ENCODE measurements at regions not wholly inside any gene's neighbourhood (a gene's known extent, or its start where the extent isn't known, plus 50 kb on each side); places are given as distances from the start of the nearest gene placed in this dataset.
"Not testable (repeated sequence)": the region's sequence is repeated elsewhere in the genome, so short reads cannot be mapped to it uniquely, and the experiment has no call there.

DNA sequence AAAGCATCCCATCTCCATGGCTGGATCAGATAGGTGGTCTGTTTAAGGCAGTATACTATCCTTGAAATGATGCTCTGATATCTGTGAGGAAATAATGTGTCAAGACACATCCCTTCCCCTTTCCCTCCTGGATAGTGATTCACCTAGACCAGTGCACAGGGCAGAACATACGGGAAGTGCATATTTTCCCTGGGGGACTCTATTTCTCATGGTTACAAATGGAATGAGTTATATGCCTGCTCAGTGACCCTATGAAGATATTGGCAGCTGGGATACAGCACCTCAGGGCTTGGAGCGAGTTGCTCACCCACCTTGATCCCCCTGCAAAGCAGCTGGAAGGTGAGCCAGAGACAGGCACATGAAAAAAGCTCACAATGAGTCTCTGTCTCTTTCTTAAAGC is 67.5 kb upstream of the PRL start:
- Histone ChIP-seq H3K36me3 (no peaks in the 10 kb centered on the region), H3K9me3 (no peaks in the 10 kb centered on the region), H3K27ac (no peak overlapping the region), H3K4me1 (peaks cover 0 to 8% (median 2%) of the 10 kb centered on the region in 4 donors), H3K4me3 (no peak overlapping the region), H3K27me3 (no peaks in the 10 kb centered on the region)
- DNase-seq = no peak
- WGBS, 2 donors = 94 to 95% methylated on average over 2 of the region's 2 CpGs
- TF ChIP-seq CTCF (IDR thresholded peaks at IDR 0.05) = no peak
- no peak for TF ChIP-seq POLR2A (IDR thresholded peaks at IDR 0.05)
- TF ChIP-seq POLR2AphosphoS5 (IDR thresholded peaks at IDR 0.05) = no peak
- no peak for TF ChIP-seq EP300 (IDR thresholded peaks at IDR 0.05)
- ATAC-seq (ENCODE audit: low FRiP score in 2 of 2) = no peak

- no peak for TF ChIP-seq EP300 (IDR thresholded peaks at IDR 0.05)
- no peak for TF ChIP-seq CTCF (IDR thresholded peaks at IDR 0.05)
- no peak for TF ChIP-seq POLR2AphosphoS5 (IDR thresholded peaks at IDR 0.05)
- no peak for TF ChIP-seq POLR2A (IDR thresholded peaks at IDR 0.05)
- ATAC-seq (ENCODE audit: low FRiP score in 2 of 2) (no peak), DNase-seq (no peak)
- no peaks in the 10 kb centered on the region for H3K27me3 ChIP-seq
- H3K36me3 ChIP-seq = no peaks in the 10 kb centered on the region
- H3K27ac ChIP-seq = no peak overlapping the region
- 52 to 56% methylated on average over 4 of the region's 4 CpGs for WGBS, 2 donors
- H3K4me1 ChIP-seq = peaks cover 0 to 8% (median 2%) of the 10 kb centered on the region in 4 donors
- no peaks in the 10 kb centered on the region for H3K9me3 ChIP-seq
- no peak overlapping the region for H3K4me3 ChIP-seq
Measured at GRCh38 chr6:22366214-22366613, 69.4 kb upstream of the PRL start.

DNA sequence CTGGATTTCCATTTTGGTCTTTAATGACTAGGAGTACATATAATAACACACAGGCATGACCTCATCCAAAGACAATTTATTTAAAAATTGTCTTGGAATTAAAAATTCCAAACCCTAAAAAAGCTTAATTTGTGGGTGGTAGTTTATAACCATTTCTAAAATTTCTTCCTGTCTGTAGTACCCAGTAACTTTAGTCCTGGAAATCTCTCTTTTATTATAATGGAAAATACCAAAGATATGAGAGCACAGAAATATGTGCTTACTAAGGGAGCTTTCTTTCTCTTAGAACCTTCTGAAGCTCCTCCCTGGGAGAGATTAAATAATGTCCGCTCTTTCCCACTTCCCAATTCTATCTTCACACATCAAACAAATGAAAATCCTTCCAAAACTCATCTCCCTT is 70.5 kb upstream of the PRL start:
- DNase-seq (no peak), ATAC-seq (ENCODE audit: low FRiP score in 2 of 2) (peak in 1 of 2 donors; percentile 44)
- Histone ChIP-seq H3K27me3 (no peaks in the 10 kb centered on the region), H3K9me3 (no peaks in the 10 kb centered on the region), H3K4me1 (peaks cover 0 to 8% (median 2%) of the 10 kb centered on the region in 4 donors), H3K36me3 (no peaks in the 10 kb centered on the region), H3K4me3 (no peak overlapping the region), H3K27ac (no peak overlapping the region)
- WGBS, 2 donors = 72 to 82% methylated on average over 1 of the region's 1 CpG
- TF ChIP-seq POLR2AphosphoS5 (IDR thresholded peaks at IDR 0.05) = no peak
- no peak for TF ChIP-seq CTCF (IDR thresholded peaks at IDR 0.05)
- no peak for TF ChIP-seq EP300 (IDR thresholded peaks at IDR 0.05)
- TF ChIP-seq POLR2A (IDR thresholded peaks at IDR 0.05) = no peak

GRCh38 chr6:22368794-22369193 is 72.0 kb upstream of the PRL start:
- Histone ChIP-seq H3K27ac (no peak overlapping the region), H3K36me3 (no peaks in the 10 kb centered on the region), H3K9me3 (no peaks in the 10 kb centered on the region), H3K27me3 (no peaks in the 10 kb centered on the region), H3K4me3 (no peak overlapping the region), H3K4me1 (peaks cover 0 to 3% (median 0%) of the 10 kb centered on the region in 4 donors)
- DNase-seq (no peak), ATAC-seq (ENCODE audit: low FRiP score in 2 of 2) (no peak)
- WGBS, 2 donors = 48 to 55% methylated on average over 1 of the region's 1 CpG
- no peak for TF ChIP-seq CTCF (IDR thresholded peaks at IDR 0.05)
- TF ChIP-seq EP300 (IDR thresholded peaks at IDR 0.05) = no peak
- no peak for TF ChIP-seq POLR2AphosphoS5 (IDR thresholded peaks at IDR 0.05)
- no peak for TF ChIP-seq POLR2A (IDR thresholded peaks at IDR 0.05)

DNA sequence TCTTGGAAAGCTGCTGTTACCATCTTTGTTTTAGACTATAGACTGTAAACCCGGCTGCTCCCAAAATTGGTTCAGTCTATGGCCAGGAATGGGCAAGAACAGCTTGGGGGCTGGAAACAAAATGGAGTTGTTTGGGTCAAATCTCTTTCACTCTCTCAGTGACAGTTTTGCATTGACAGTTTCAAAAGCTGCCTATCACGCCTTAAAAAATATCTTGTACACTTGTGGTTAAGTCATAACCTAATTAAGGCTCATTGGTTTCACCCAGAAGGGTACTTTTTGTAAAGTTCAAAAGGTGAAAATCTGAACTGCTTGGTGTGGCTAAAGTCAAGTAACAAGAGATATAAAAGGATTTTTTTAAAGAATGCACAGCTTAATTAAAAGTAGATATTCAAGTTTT is 76.1 kb upstream of the PRL start:
- TF ChIP-seq POLR2AphosphoS5 (IDR thresholded peaks at IDR 0.05) = no peak
- ATAC-seq (ENCODE audit: low FRiP score in 2 of 2) = no peak

DNA sequence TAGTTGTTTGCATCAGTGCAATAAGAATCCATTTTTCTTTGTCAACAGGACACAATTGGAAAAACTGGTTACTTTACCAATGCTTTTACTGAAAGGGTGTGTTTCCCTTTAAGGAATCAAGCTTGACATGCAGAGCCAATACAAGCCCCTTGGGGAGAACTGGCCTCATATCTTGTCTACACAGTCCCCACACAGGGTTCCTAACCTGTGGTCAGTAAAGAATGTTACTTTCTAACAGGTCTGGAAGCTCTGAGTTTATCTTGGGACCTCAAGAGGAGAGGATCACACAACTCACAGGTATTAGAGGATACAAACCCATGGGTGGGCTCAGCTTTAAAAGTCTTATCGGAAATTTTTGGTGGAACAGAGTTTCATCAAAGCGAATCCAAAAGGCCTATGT is 78.1 kb upstream of the PRL start:
- not testable (repeated sequence) for H3K27ac ChIP-seq; ATAC-seq (ENCODE audit: low FRiP score in 2 of 2)
- WGBS, 2 donors = 96 to 98% methylated on average over 2 of the region's 2 CpGs

More for the DNA sequence above, 76.1 kb upstream of the PRL start:
- H3K27me3 ChIP-seq = no peaks in the 10 kb centered on the region
- peaks cover 0 to 3% (median 0%) of the 10 kb centered on the region in 4 donors for H3K4me1 ChIP-seq
- H3K9me3 ChIP-seq = no peaks in the 10 kb centered on the region
- H3K27ac ChIP-seq = no peak overlapping the region
- H3K4me3 ChIP-seq = no peak overlapping the region
- 92 to 93% methylated on average over 2 of the region's 2 CpGs for WGBS, 2 donors
- DNase-seq = no peak
- H3K36me3 ChIP-seq = no peaks in the 10 kb centered on the region

DNA sequence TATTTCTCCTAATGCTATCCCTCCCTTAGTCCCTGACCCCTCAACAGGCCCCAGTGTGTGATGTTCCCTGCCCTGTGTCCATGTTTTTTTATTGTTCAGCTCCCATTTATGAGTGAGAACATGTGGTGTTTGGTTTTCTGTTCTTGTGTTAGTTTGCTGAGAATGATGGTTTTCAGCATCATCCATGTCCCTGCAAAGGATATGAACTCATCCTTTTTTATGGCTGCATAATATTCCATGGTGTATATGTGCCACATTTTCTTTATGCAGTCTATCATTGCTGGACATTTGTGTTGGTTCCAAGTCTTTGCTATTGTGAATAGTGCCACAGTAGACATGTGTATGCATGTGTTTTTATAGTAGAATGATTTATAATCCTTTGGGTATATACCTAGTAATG is 79.5 kb upstream of the PRL start:
- H3K4me3 ChIP-seq; H3K4me1 ChIP-seq; H3K36me3 ChIP-seq; ATAC-seq (ENCODE audit: low FRiP score in 2 of 2); DNase-seq; H3K27me3 ChIP-seq; H3K27ac ChIP-seq; H3K9me3 ChIP-seq: not testable (repeated sequence)

More for the DNA sequence above, 78.1 kb upstream of the PRL start:
- not testable (repeated sequence) for H3K9me3 ChIP-seq, H3K27me3 ChIP-seq, H3K4me3 ChIP-seq, DNase-seq, H3K36me3 ChIP-seq, H3K4me1 ChIP-seq

DNA sequence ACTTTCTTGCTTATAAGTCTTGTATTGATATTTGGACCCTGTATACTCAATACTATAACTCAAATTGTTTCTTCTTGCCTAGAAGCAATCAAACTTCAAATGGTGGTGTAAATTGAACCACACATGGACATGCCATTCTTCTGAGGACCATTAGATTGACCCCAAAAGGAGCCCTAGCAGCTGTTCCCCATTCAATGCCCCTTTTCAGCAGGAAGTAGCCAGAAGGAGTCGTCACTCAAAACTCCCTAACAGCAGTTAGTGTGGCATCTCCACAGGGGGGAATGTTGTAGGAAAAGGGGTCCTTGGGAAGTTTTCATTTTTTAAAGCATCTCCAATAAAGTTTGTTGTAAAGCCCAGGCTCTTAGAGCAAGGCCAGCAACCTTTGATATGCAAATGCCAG is 81.7 kb upstream of the PRL start:
- not testable (repeated sequence) for ATAC-seq (ENCODE audit: low FRiP score in 2 of 2); H3K36me3 ChIP-seq; DNase-seq; H3K27ac ChIP-seq; H3K4me1 ChIP-seq; H3K9me3 ChIP-seq; H3K4me3 ChIP-seq; H3K27me3 ChIP-seq
- 86 to 88% methylated on average over 1 of the region's 1 CpG for WGBS, 2 donors

Data from upper lobe of left lung (tissue), 6 donors.